Mucosa of descending colon (tissue), 3 donors: ENCODE measurements at regions not wholly inside any gene's neighbourhood (a gene's known extent, or its start where the extent isn't known, plus 50 kb on each side); places are given as distances from the start of the nearest gene placed in this dataset.

ENCODE experiments used
- ATAC-seq: fragments of 200-7000 bp; cut with Tn5 transposase; one replicate; pipeline ENCODE4 v1.9.1; 2020; ENCODE audit warnings: mild to moderate bottlenecking, moderate library complexity
- DNase-seq, 3 donors: peaks; one replicate each; pipeline ENCODE4 v3.0.0-alpha.2; 2020
- H3K36me3 ChIP-seq: fragments of 200-600 bp; one replicate; pipeline ENCODE4 v1.8.0; 2021; ENCODE audit warnings: low read depth, mild to moderate bottlenecking
- H3K4me1 ChIP-seq: fragments of 200-600 bp; one replicate; pipeline ENCODE4 v1.8.0; 2021; ENCODE audit warnings: low read depth, mild to moderate bottlenecking
- H3K4me3 ChIP-seq: fragments of 200-600 bp; one replicate; pipeline ENCODE4 v1.8.0; 2021; ENCODE audit warnings: mild to moderate bottlenecking
- H3K9me3 ChIP-seq: fragments of 200-600 bp; one replicate; pipeline ENCODE4 v1.8.0; 2021; ENCODE audit warnings: mild to moderate bottlenecking
- CTCF ChIP-seq: fragments of 200-600 bp; IDR thresholded peaks from one replicate; pipeline ENCODE4 v1.8.0; 2022; ENCODE audit warnings: antibody characterized with exemption, mild to moderate bottlenecking
- intact Hi-C, 2 donors: fragments of 100-400 bp; cut with DNase I in 1 of 2; cut with micrococcal nuclease in 1 of 2; formaldehyde crosslinking; loops; one replicate each; pipeline versions ENCODE4 v1.11.0 to v1.11.1; 2022; cut with DNase I, micrococcal nuclease
- donor health status: DM: no; HTN: no; CAD: no; lungs with moderate emphysema.
- donor health status: DM: no; HTN: no; CAD: no.
- donor health status: DM: no; HTN: yes; CAD: no.

- H3K4me3 ChIP-seq, result no peak overlapping the region
- ATAC-seq, result peak; percentile 90
- DNase-seq, result no peak
- no peaks in the 10 kb centered on the region for H3K9me3 ChIP-seq
- TF ChIP-seq CTCF, result no peak
- intact Hi-C loops, result no loop called here
- no peaks in the 10 kb centered on the region for H3K36me3 ChIP-seq
- no peaks in the 10 kb centered on the region for H3K4me1 ChIP-seq
Observed at GRCh38 chr5:103439007-103439406, 123.6 kb downstream of the NUDT12 start.

- no peak overlapping the region for H3K4me3 ChIP-seq
- no peaks in the 10 kb centered on the region for H3K4me1 ChIP-seq
- no peaks in the 10 kb centered on the region for H3K9me3 ChIP-seq
- ATAC-seq, result no peak
- intact Hi-C loops, result no loop called here
- no peaks in the 10 kb centered on the region for H3K36me3 ChIP-seq
- no peak for TF ChIP-seq CTCF
- DNase-seq, result no peak
Observed at GRCh38 chr5:103436656-103437055, 125.9 kb downstream of the NUDT12 start.

GRCh38 chr5:103436112-103436511 lies 126.5 kb downstream of the NUDT12 start:
- Histone ChIP-seq H3K36me3 (no peaks in the 10 kb centered on the region), H3K4me3 (no peak overlapping the region), H3K4me1 (no peaks in the 10 kb centered on the region), H3K9me3 (no peaks in the 10 kb centered on the region)
- no peak for TF ChIP-seq CTCF
- intact Hi-C loops, result no loop called here
- ATAC-seq, result no peak
- DNase-seq, result no peak

- H3K36me3 ChIP-seq, result no peaks in the 10 kb centered on the region
- intact Hi-C loops, result no loop called here
- no peaks in the 10 kb centered on the region for H3K9me3 ChIP-seq
- TF ChIP-seq CTCF, result no peak
- H3K4me1 ChIP-seq, result no peaks in the 10 kb centered on the region
- ATAC-seq (no peak), DNase-seq (no peak)
- no peak overlapping the region for H3K4me3 ChIP-seq
Observed at GRCh38 chr5:103435136-103435889, 127.3 kb downstream of the NUDT12 start.

- TF ChIP-seq CTCF, result no peak
- H3K4me1 ChIP-seq, result no peaks in the 10 kb centered on the region
- intact Hi-C loops, result no loop called here
- ATAC-seq, result no peak
- no peaks in the 10 kb centered on the region for H3K9me3 ChIP-seq
- DNase-seq, result peak in 1 of 3 donors; percentile 26
- no peak overlapping the region for H3K4me3 ChIP-seq
- no peaks in the 10 kb centered on the region for H3K36me3 ChIP-seq
Observed at GRCh38 chr5:103434057-103434456, 128.5 kb downstream of the NUDT12 start.

- DNase-seq, result no peak
- no peak overlapping the region for H3K4me3 ChIP-seq
- no peaks in the 10 kb centered on the region for H3K36me3 ChIP-seq
- no peaks in the 10 kb centered on the region for H3K4me1 ChIP-seq
- intact Hi-C loops, result no loop called here
- ATAC-seq, result no peak
- no peaks in the 10 kb centered on the region for H3K9me3 ChIP-seq
- no peak for TF ChIP-seq CTCF
Observed at GRCh38 chr5:103433211-103433610, 129.4 kb downstream of the NUDT12 start.
